Stomach (tissue), 8 donors: ENCODE measurements at regions not wholly inside any gene's neighbourhood (a gene's known extent, or its start where the extent isn't known, plus 50 kb on each side); places are given as distances from the start of the nearest gene placed in this dataset.

Experiments
- DNase-seq, 2 donors: peaks; one replicate each; pipeline versions ENCODE4 v3.0.0 to v3.0.0-alpha.2; 2013 to 2019
- H3K27ac ChIP-seq, 5 donors: fragments of 200-600 bp in 4 of 5; sonication (generic) in 4 of 5; one replicate each; pipeline ENCODE4 v1.5.1; 2013 to 2019; ENCODE audit warnings: mild to moderate bottlenecking in 1 of 5, moderate library complexity in 1 of 5
- H3K27me3 ChIP-seq, 3 donors: fragments of 200-600 bp; sonication (generic); one replicate each; pipeline ENCODE4 v1.5.1; 2017 to 2019; ENCODE audit warnings: mixed run types in 1 of 3
- H3K36me3 ChIP-seq, 4 donors: fragments of 200-600 bp; sonication (generic); 1 replicate in 3 of 4; 2 replicates in 1 of 4; pipeline ENCODE4 v1.5.1; 2016 to 2019
- H3K4me1 ChIP-seq, 4 donors: fragments of 200-600 bp; sonication (generic); one replicate each; pipeline ENCODE4 v1.5.1; 2016 to 2019
- H3K4me3 ChIP-seq, 4 donors: fragments of 200-600 bp; sonication (generic) in 3 of 4; one replicate each; pipeline ENCODE4 v1.5.1; 2016 to 2019; ENCODE audit warnings: mild to moderate bottlenecking in 1 of 4
- H3K9me3 ChIP-seq, 4 donors: fragments of 200-600 bp; sonication (generic); one replicate each; pipeline ENCODE4 v1.5.1; 2016 to 2019
- CTCF ChIP-seq, 7 experiments: fragments of 450-650 bp in 4 of 7; fragments of 200-600 bp in 3 of 7; sonication (generic) in 3 of 7; IDR thresholded peaks; one replicate each; pipeline ENCODE4 v1.5.1; 2016 to 2019; ENCODE audit warnings: antibody characterized with exemption in 7 of 7, control low read depth in 2 of 7, mild to moderate bottlenecking in 1 of 7
- EP300 ChIP-seq: sonication (generic); formaldehyde crosslinking; IDR thresholded peaks from one replicate; pipeline ENCODE4 v1.6.1; 2017; ENCODE audit warnings: antibody characterized with exemption
- POLR2A ChIP-seq, 4 donors: fragments of 450-650 bp; IDR thresholded peaks; one replicate each; pipeline ENCODE4 v1.6.1; 2016; ENCODE audit warnings: antibody characterized with exemption in 4 of 4, control low read depth in 2 of 4, mild to moderate bottlenecking in 1 of 4, moderate library complexity in 1 of 4
- POLR2AphosphoS5 ChIP-seq, 3 donors: sonication (generic); formaldehyde crosslinking; IDR thresholded peaks; one replicate each; pipeline ENCODE4 v1.6.1; 2016; ENCODE audit warnings: antibody characterized with exemption in 3 of 3
- WGBS, 5 donors: extraction: QIAGEN DNeasy Blood & Tissue Kit in 3 of 5; methylation state at CpG; one replicate each; pipeline versions ENCODE4 v1.1.5 to v1.1.7; 2013 to 2018; 5-methylcytosine and 5-hydroxymethylcytosine counted together
- intact Hi-C: fragments of 100-400 bp; cut with DNase I; formaldehyde crosslinking; loops from one replicate; pipeline ENCODE4 v1.15.1; 2023; ENCODE audit warnings: low total_unique reads
- donor health status: healthy with polysubstance abuse.
- donor health status: Bipolar disorder and iron deficiency.
- donor health status: healthy.

DNA sequence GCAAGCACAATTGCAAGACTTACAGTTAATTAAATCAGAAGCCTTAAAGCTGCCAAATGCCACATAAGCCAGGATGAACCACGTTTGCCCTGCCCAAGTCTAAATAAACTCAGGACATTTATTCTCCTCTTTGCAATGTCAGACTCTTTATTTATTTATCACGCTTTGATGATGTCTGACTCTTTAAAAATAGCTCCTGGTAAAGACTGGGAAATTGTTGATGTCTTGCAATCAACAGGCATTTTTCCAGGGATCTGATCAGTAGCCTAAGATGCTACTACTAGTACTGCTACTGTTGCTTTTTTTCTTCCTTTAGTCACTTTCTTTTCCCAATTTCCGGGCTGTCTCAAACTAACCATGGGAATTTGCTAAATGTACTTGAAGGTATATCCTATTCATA, 365.8 kb upstream of the MARCKS start:
- intact Hi-C loops: no loop called here
- DNase-seq: no peak
- TF ChIP-seq POLR2A (IDR thresholded peaks at IDR 0.05): no peak
- TF ChIP-seq POLR2AphosphoS5 (IDR thresholded peaks at IDR 0.05): no peak
- TF ChIP-seq EP300: no peak
- no peak for TF ChIP-seq CTCF (IDR thresholded peaks at IDR 0.05)
- Histone ChIP-seq H3K4me3 (no peak overlapping the region), H3K27me3 (no peaks in the 10 kb centered on the region), H3K36me3 (no peaks in the 10 kb centered on the region), H3K27ac (no peak overlapping the region), H3K9me3 (no peaks in the 10 kb centered on the region), H3K4me1 (no peaks in the 10 kb centered on the region)
- 66 to 74% (median 68%) methylated on average over 3 of the region's 3 CpGs for WGBS, 5 donors

DNA sequence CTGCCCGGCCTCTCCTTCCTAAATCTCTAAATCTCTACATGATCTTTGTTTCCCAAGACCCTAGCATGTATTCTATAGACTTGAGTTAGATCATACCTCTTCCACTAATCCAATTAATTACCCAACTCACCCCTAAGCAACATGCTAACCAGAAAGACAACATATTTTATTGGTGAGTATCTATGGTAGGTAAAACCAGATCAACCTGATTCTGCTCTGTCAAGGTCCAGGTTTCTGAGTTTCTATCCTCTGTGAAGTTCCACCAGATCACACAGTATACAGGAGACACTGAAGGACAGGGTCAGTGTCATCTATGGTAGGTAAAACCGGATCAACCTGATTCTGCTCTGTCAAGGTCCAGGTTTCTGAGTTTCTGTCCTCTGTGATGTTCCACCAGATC, 363.2 kb upstream of the MARCKS start:
- Histone ChIP-seq H3K4me3 (no peak overlapping the region), H3K4me1 (no peaks in the 10 kb centered on the region), H3K9me3 (no peaks in the 10 kb centered on the region), H3K27ac (no peak overlapping the region), H3K36me3 (no peaks in the 10 kb centered on the region), H3K27me3 (no peaks in the 10 kb centered on the region)
- TF ChIP-seq CTCF (IDR thresholded peaks at IDR 0.05) (no peak), EP300 (no peak), POLR2A (IDR thresholded peaks at IDR 0.05) (no peak), POLR2AphosphoS5 (IDR thresholded peaks at IDR 0.05) (no peak)
- WGBS, 5 donors: 82 to 91% (median 88%) methylated on average over 2 of the region's 2 CpGs
- intact Hi-C loops: no loop called here
- DNase-seq: no peak

DNA sequence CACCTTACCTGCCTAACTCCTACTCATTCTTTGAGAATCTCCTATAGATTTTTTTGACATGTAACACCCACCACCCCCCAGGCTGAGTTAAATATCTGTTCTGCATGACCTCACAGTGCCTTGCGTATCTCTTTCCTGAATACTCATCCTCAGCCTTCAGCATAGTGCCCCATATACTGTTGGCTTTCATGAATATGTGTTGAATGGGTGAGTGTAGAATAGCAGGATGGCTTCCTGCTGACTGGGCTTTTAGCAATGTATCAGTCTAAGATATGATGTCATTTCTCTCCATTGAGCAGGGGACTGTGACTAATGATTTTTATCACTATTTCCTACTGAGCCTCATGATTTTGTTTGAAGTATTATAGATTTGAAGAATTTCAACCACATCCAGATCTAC, 361.6 kb upstream of the MARCKS start:
- 92 to 100% (median 96%) methylated on average over 1 of the region's 1 CpG for WGBS, 5 donors
- H3K36me3 ChIP-seq: no peaks in the 10 kb centered on the region
- H3K4me3 ChIP-seq: no peak overlapping the region
- intact Hi-C loops: no loop called here
- H3K27me3 ChIP-seq: no peaks in the 10 kb centered on the region
- H3K9me3 ChIP-seq: no peaks in the 10 kb centered on the region
- DNase-seq: no peak
- TF ChIP-seq POLR2AphosphoS5 (IDR thresholded peaks at IDR 0.05) (no peak), POLR2A (IDR thresholded peaks at IDR 0.05) (no peak), EP300 (no peak), CTCF (IDR thresholded peaks at IDR 0.05) (no peak)
- H3K27ac ChIP-seq: no peak overlapping the region
- H3K4me1 ChIP-seq: no peaks in the 10 kb centered on the region

GRCh38 chr6:113496166-113496565, 361.0 kb upstream of the MARCKS start:
- intact Hi-C loops: no loop called here
- Histone ChIP-seq H3K4me3 (no peak overlapping the region), H3K9me3 (no peaks in the 10 kb centered on the region), H3K4me1 (no peaks in the 10 kb centered on the region), H3K27ac (no peak overlapping the region), H3K36me3 (no peaks in the 10 kb centered on the region), H3K27me3 (no peaks in the 10 kb centered on the region)
- peak in 1 of 2 donors; percentile 45 for DNase-seq
- no peak for TF ChIP-seq CTCF (IDR thresholded peaks at IDR 0.05)
- no peak for TF ChIP-seq POLR2A (IDR thresholded peaks at IDR 0.05)
- TF ChIP-seq EP300: no peak
- no peak for TF ChIP-seq POLR2AphosphoS5 (IDR thresholded peaks at IDR 0.05)
- WGBS, 5 donors: 69 to 83% (median 76%) methylated on average over 4 of the region's 4 CpGs
